ENCODE measurements at regions not wholly inside any gene's neighbourhood (a gene's known extent, or its start where the extent isn't known, plus 50 kb on each side); places are given as distances from the start of the nearest gene placed in this dataset.

DNA sequence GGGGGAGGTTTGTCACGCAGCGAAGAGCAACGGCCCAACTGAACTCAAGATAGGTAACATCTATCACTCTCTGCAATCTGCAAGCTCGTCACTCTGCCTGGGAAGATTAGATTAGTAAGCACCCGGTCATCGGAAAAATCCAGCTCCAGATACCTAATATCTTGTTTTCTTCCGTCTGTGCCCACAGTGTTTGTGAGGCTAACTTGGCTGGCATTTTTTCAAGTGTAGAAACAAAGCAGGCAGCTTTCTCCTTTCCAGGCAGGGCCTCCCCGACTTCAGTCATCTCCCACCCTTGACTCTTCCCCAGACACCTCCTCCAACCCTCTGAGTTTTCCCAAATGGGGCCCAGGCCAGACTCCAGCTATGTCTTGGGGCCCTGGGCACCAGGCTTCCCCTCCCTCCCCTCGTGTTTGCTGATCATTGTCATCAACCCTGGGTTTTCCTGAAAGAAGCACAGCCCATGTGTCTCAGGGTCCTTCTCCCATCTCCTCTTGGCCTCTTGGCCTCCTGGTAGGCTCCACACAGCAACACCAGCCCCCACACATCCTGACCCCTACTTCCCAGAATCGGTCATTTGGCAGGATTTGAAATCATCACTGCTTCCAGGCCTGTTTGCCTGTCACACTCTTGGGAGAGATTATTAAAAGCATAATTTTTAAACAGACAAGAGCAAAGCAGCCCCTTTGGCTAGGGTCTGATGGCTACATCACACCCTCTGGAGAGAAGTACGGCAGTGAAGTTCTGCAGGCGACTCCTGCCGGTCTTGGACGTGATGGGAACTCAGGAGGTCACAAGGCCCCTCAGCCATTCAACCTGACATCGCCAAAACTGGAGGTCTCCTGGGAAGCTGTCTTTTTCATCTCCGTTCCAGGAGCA, 144.9 kb upstream of the ID2 start:
- no peak for DNase-seq (ENCODE audit: low read depth in 1 of 2, low spot score in 1 of 2)

- DNase-seq (ENCODE audit: low read depth in 1 of 2, low spot score in 1 of 2), result no peak
Observed at GRCh38 chr2:8537562-8538155, 144.2 kb upstream of the ID2 start.

GRCh38 chr2:8538531-8538930, 143.3 kb upstream of the ID2 start:
- no peak for DNase-seq (ENCODE audit: low read depth in 1 of 2, low spot score in 1 of 2)

GRCh38 chr2:8538931-8539621, 142.8 kb upstream of the ID2 start:
- DNase-seq (ENCODE audit: low read depth in 1 of 2, low spot score in 1 of 2), result no peak

GRCh38 chr2:8539743-8540551, 141.9 kb upstream of the ID2 start:
- DNase-seq (ENCODE audit: low read depth in 1 of 2, low spot score in 1 of 2), result no peak

DNA sequence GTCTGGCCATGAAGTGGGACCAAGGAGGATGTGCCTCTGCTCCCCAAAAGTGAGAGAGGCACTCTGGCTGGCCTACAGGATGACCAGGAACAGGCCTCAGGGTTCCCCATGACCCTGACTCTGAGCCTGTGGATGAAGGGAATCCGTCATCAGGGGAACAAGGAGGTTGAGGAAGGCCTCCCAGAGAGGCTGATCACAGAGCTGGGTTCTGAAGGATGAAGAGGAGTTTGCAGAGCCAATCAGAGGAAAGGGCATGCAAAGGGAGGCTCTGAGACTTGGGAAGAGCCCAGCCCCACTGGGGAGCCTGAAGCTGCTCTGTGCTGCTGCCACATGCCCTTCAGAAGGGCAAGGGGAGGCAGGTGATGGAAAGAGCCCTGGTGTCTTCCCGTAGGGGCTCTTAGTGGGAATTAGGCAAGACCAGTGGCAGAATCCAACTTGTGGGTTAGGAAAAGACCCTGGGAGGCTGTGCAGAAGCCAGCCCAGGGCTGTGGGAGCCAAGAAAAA, 141.3 kb upstream of the ID2 start:
- DNase-seq (ENCODE audit: low read depth in 1 of 2, low spot score in 1 of 2), result no peak

GRCh38 chr2:8541223-8541622, 140.6 kb upstream of the ID2 start:
- DNase-seq (ENCODE audit: low read depth in 1 of 2, low spot score in 1 of 2), result no peak

DNA sequence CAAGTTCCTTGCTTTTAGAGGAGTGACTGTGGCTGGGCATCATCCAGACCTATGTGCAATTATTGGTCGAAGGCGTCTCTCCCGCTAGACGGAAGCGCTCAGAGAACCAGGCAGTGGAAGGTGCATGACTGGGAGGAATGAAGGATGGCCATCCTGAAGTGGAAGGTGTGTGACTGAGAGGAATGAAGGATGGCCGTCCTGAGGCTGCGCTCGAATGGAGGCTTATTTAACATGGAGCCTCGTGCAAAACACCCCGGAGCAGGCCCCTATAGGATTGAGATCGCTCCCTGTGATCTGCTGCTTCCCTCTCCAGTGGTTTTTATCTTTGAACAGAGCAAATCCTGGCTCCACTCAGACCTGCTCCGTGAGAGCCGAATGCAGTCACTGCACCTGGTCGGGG, 140.2 kb upstream of the ID2 start:
- DNase-seq (ENCODE audit: low read depth in 1 of 2, low spot score in 1 of 2), result no peak

DNA sequence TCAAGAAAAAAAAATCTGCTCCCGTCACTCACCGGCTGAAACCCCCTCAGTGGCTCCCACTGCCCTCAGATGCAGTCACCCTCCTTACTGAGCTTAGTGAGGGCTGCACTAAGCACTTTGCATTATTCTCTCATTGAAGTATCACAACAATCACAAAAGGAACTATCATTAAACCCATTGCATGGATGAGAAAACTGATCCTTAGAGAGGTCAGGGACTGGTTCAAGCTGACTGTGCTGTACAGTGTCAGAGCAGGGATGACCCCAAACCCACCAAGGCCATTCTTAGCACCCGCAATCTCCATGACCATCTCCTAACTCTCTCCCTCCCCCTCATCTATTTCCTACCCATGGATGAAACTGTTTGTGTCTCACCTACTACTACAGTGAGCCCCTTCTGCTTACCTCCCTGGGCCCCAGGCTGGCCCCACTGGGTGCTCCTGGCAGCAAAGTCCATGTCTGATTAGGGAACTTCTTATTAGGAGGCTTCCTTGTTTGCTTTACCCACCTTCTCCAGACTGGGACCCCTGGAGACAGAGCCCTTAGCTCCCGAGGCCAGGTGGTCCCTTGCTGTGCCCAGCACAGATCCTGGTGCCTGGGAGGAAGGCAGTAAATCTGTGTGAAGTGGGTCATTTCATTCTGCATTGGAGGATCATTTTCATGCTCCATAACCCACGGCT, 139.3 kb upstream of the ID2 start:
- no peak for DNase-seq (ENCODE audit: low read depth in 1 of 2, low spot score in 1 of 2)

DNA sequence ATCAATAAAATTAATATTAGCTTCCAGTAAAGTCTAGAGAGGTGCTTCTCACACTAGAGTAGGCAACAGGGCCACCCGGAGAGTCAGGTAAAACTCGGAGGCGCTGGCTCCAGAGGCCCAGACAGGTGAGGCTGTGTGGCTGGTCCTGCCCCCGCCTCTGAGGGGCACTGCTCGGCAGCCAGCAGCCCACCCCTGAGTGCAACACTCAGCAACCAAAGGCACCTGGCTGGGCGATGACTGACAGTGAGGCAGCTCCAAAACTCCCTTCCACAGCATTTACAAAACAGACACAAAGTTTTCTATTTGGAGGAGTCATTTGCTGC, 138.8 kb upstream of the ID2 start:
- no peak for DNase-seq (ENCODE audit: low read depth in 1 of 2, low spot score in 1 of 2)

DNA sequence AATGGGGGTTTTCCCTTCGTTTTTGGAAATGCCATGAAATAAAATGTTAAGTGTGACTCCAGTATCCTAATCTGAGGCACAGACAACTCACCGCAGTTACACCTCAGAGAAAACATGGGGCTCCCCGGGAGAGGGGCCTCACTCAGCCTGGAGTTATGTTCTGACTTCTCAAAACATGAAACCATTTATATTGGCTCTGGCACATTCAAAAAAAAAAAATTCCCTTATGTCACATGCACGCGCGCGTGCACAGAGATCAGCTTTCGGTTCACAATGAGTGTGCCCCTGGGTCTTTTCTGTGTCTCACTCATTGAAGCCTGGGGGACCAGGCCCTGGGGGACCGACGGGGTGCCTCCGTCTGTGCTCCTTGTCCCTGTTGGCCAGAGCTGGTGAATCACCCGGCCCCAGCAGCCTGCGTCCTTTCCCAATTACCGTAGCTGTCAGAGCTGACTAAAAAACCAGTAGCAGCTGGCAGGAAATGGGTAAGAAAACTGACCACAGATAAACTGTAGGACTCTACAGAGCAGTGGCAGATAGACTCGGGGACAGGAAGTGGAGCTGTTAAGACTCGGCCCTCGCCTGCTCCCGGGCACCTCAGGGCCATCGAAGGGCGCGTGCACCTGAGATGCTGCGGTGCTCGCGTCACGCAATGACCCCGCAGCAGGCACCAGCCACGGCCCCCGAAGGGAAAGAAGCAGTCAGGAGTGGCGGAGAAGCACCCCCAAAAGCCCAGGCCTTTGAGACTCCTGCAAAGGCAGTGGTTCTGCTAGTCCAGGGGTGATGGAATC, 138.3 kb upstream of the ID2 start:
- DNase-seq (ENCODE audit: low read depth in 1 of 2, low spot score in 1 of 2), result peak; percentile 53 to 81

- no peak for DNase-seq (ENCODE audit: low read depth in 1 of 2, low spot score in 1 of 2)
Observed at GRCh38 chr2:8544171-8544785, 137.6 kb upstream of the ID2 start.

- peak; percentile 71 to 87 for DNase-seq (ENCODE audit: low read depth in 1 of 2, low spot score in 1 of 2)
Observed at GRCh38 chr2:8544786-8545694, 136.8 kb upstream of the ID2 start.

DNA sequence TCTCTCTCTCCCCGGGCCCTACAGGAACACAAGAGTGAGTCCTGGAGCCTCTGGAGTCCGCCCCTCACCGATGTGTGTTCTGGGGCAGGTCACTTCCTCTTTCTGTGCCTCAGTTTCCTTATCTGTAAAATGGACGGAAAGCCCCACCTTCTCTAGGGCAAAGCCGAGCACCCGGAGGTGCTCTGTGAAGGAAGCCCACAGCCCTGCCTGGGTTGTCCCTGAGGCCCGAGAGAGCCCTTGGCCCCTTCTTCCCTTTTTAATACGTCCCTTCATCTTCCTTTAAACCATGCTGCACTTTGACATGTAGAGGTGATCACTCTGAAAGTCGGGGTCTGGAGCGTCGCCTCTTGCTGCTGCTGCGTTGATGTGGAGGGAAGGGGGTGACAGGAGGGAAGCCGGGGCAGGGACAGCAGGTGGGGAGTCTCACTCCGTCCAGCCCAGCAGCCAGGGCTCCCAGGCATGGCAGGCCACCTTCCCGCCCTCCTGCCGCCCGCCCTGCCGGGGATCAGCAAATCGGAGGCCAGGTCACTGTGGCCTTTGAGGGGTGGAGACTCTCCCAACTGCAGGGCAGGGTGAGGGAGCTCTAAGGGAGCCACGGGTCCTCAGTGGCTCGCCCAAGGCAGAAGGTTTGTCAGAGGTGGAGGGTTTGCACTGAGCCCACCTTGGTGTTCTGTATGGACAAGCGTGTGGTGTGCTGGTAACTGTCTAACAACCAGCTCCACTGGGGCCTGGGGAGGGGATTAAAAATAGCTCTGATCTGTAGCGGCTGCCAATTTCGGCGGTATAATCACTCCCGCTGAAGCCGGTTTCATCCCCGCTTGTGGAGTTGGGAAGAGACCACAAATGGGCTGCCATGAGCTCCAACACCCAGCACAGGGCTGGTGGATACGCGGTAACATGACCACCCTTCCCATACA, 135.9 kb upstream of the ID2 start:
- no peak for DNase-seq (ENCODE audit: low read depth in 1 of 2, low spot score in 1 of 2)

- no peak for DNase-seq (ENCODE audit: low read depth in 1 of 2, low spot score in 1 of 2)
Observed at GRCh38 chr2:8546612-8547283, 135.1 kb upstream of the ID2 start.

DNA sequence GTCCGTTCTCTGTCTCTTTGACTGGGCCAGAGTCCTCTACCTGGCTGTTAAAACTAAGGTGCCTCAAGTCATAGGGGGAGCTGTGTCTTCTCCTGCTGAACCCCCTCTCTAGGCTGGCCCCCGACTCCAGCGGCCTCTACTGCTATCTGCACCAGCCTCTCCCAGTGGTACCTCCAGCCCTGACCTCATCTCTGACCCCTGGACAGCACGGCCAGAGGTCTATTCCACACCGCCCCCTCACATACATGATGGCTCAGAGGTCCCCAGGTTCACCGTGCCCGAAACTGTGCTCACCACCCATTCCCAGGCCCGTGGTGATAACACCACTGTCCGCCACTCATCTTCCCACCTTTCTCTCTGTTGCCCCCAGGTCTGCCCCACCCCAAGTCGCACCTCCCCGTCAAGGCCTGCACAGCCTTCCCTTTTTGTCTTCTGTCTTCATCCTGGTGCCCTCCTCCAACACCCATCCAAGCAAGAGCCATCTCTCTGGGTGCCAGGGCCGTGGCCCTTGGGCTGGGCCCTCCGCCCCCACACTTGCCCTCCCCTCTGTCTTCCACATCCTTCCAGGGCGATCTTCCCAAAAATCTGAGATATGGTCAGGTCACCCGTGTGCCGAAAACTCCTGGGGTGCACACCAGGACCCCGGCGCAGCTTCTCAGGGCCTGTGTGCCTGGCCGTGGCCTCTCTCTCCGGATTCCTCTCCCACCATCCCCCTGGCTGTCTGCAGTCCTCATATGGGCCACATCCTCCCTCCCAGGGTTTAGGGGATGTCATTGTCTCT, 134.4 kb upstream of the ID2 start:
- no peak for DNase-seq (ENCODE audit: low read depth in 1 of 2, low spot score in 1 of 2)
